ENCODE measurements at regions not wholly inside any gene's neighbourhood (a gene's known extent, or its start where the extent isn't known, plus 50 kb on each side); places are given as distances from the start of the nearest gene placed in this dataset.
A peak's percentile ranks its signal among the peaks of the same experiment; 100 is the strongest.

DNA sequence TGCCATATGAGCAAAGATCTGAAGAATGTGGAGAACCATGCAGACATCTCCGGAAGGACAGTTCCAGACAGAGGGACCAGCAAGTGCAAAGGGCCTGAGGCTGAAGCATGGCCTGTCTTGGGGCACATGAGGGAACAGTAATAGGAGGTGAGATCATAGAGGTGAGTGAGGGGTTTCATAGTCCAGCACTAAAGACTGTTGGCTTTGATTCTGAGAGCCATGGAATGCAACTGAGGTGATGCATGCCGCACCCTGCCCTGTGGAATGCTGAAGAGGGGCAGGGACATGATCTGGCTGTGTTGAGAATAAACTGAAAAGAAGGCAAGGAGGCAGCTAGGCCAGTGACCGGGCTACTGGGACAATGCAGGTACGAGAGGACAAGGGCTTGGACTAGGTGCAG lies 253.1 kb upstream of the KLF14 start:
- peaks cover 15 to 62% of the 10 kb centered on the region in 2 donors for H3K4me1 ChIP-seq (ENCODE audit: control insufficient read depth in 1 of 2, low read depth in 2 of 2)
- no peaks in the 10 kb centered on the region for H3K27me3 ChIP-seq (replicated peaks; ENCODE audit: insufficient read depth)
- ATAC-seq (ENCODE audit: insufficient number of reproducible peaks, low FRiP score, low read depth), result no peak
- peaks cover 5% of the 10 kb centered on the region for H3K36me3 ChIP-seq
- TF ChIP-seq, protein P1, sequence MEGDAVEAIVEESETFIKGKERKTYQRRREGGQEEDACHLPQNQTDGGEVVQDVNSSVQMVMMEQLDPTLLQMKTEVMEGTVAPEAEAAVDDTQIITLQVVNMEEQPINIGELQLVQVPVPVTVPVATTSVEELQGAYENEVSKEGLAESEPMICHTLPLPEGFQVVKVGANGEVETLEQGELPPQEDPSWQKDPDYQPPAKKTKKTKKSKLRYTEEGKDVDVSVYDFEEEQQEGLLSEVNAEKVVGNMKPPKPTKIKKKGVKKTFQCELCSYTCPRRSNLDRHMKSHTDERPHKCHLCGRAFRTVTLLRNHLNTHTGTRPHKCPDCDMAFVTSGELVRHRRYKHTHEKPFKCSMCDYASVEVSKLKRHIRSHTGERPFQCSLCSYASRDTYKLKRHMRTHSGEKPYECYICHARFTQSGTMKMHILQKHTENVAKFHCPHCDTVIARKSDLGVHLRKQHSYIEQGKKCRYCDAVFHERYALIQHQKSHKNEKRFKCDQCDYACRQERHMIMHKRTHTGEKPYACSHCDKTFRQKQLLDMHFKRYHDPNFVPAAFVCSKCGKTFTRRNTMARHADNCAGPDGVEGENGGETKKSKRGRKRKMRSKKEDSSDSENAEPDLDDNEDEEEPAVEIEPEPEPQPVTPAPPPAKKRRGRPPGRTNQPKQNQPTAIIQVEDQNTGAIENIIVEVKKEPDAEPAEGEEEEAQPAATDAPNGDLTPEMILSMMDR (IDR thresholded peaks at IDR 0.05), result no peak
- no peaks in the 10 kb centered on the region for H3K9me3 ChIP-seq
- no peak overlapping the region for H3K27ac ChIP-seq
- H3K4me3 ChIP-seq, result no peak overlapping the region
- DNase-seq (ENCODE audit: low spot score), result no peak

GRCh38 chr7:130988443-130988842 lies 254.4 kb upstream of the KLF14 start:
- no peak for DNase-seq (ENCODE audit: low spot score)
- H3K4me1 ChIP-seq (ENCODE audit: control insufficient read depth in 1 of 2, low read depth in 2 of 2), result peaks cover 16 to 71% of the 10 kb centered on the region in 2 donors
- H3K27me3 ChIP-seq (replicated peaks; ENCODE audit: insufficient read depth), result no peaks in the 10 kb centered on the region
- TF ChIP-seq, protein P1 (IDR thresholded peaks at IDR 0.05), result no peak
- no peak overlapping the region for H3K27ac ChIP-seq
- H3K4me3 ChIP-seq, result no peak overlapping the region
- H3K9me3 ChIP-seq, result no peaks in the 10 kb centered on the region
- ATAC-seq (ENCODE audit: insufficient number of reproducible peaks, low FRiP score, low read depth), result no peak
- peaks cover 10% of the 10 kb centered on the region for H3K36me3 ChIP-seq

- Histone ChIP-seq H3K9me3 (no peaks in the 10 kb centered on the region), H3K4me3 (no peak overlapping the region), H3K27ac (peak overlapping the region in 1 of 2 donors; percentile 2), H3K27me3 (replicated peaks; ENCODE audit: insufficient read depth) (no peaks in the 10 kb centered on the region), H3K4me1 (ENCODE audit: control insufficient read depth in 1 of 2, low read depth in 2 of 2) (peaks cover 24 to 79% of the 10 kb centered on the region in 2 donors), H3K36me3 (peaks cover 7% of the 10 kb centered on the region)
- TF ChIP-seq, protein P1 (IDR thresholded peaks at IDR 0.05), result no peak
- DNase-seq (ENCODE audit: low spot score), result no peak
- ATAC-seq (ENCODE audit: insufficient number of reproducible peaks, low FRiP score, low read depth), result no peak
Observed at GRCh38 chr7:130989101-130989795, 255.2 kb upstream of the KLF14 start.

- H3K9me3 ChIP-seq, result no peaks in the 10 kb centered on the region
- H3K36me3 ChIP-seq, result peaks cover 7% of the 10 kb centered on the region
- ATAC-seq (ENCODE audit: insufficient number of reproducible peaks, low FRiP score, low read depth) (no peak), DNase-seq (ENCODE audit: low spot score) (no peak)
- no peak overlapping the region for H3K27ac ChIP-seq
- TF ChIP-seq, protein P1 (IDR thresholded peaks at IDR 0.05), result no peak
- no peaks in the 10 kb centered on the region for H3K27me3 ChIP-seq (replicated peaks; ENCODE audit: insufficient read depth)
- no peak overlapping the region for H3K4me3 ChIP-seq
- H3K4me1 ChIP-seq (ENCODE audit: control insufficient read depth in 1 of 2, low read depth in 2 of 2), result peaks cover 35 to 87% of the 10 kb centered on the region in 2 donors
Observed at GRCh38 chr7:130990178-130990832, 256.3 kb upstream of the KLF14 start.

GRCh38 chr7:130993671-130994365 lies 259.8 kb upstream of the KLF14 start:
- Histone ChIP-seq H3K4me3 (peak overlapping the region; percentile 50), H3K36me3 (peaks cover 7% of the 10 kb centered on the region), H3K9me3 (no peaks in the 10 kb centered on the region), H3K27me3 (replicated peaks; ENCODE audit: insufficient read depth) (no peaks in the 10 kb centered on the region), H3K4me1 (ENCODE audit: control insufficient read depth in 1 of 2, low read depth in 2 of 2) (peaks cover 56 to 88% of the 10 kb centered on the region in 2 donors), H3K27ac (peak overlapping the region; percentile 65 to 73)
- ATAC-seq (ENCODE audit: insufficient number of reproducible peaks, low FRiP score, low read depth) (no peak), DNase-seq (ENCODE audit: low spot score) (no peak)
- TF ChIP-seq, protein P1 (IDR thresholded peaks at IDR 0.05), result no peak

Data from thoracic aorta (tissue), 2 donors.